Keratinocyte (primary cell): ENCODE measurements at regions not wholly inside any gene's neighbourhood (a gene's known extent, or its start where the extent isn't known, plus 50 kb on each side); places are given as distances from the start of the nearest gene placed in this dataset.

Source experiments
- DNase-seq: peaks from one replicate; pipeline ENCODE4 v3.0.0-alpha.2; 2011; ENCODE audit warnings: low read depth, missing footprints, low spot score
- FAIRE-seq: peaks from 2 replicates; lab custom pipeline; 2011; peaks lifted over from hg19 to GRCh38; lab: Jason Lieb, UNC
- H2AFZ ChIP-seq: 2 replicates; pipeline ENCODE4 v1.6.0; 2012; ENCODE audit warnings: low read length, control low read depth, inconsistent platforms; ENCODE audit not compliant: control insufficient read depth
- H3K27ac ChIP-seq: 2 replicates; pipeline ENCODE4 v1.5.1; 2011; ENCODE audit warnings: low read length; ENCODE audit not compliant: control insufficient read depth, insufficient read depth
- H3K27me3 ChIP-seq: 3 replicates; pipeline ENCODE4 v1.6.0; 2011; ENCODE audit warnings: low read length; ENCODE audit not compliant: control insufficient read depth, insufficient read depth; ENCODE audit errors: extremely low read depth
- H3K36me3 ChIP-seq, 2 experiments: 2 replicates in 1 of 2; 3 replicates in 1 of 2; pipeline ENCODE4 v1.5.1; 2011; ENCODE audit warnings: low read length in 2 of 2, mild to moderate bottlenecking in 1 of 2; ENCODE audit not compliant: control insufficient read depth in 2 of 2, insufficient read depth in 2 of 2; ENCODE audit errors: extremely low read depth in 1 of 2
- H3K4me1 ChIP-seq: 3 replicates; pipeline ENCODE4 v1.5.1; 2011; ENCODE audit warnings: low read length; ENCODE audit not compliant: control insufficient read depth, insufficient read depth; ENCODE audit errors: extremely low read depth
- H3K4me2 ChIP-seq: 3 replicates; pipeline ENCODE4 v1.6.0; 2011; ENCODE audit warnings: low read depth, low read length; ENCODE audit not compliant: control insufficient read depth, insufficient read depth; ENCODE audit errors: extremely low read depth
- H3K4me3 ChIP-seq, 3 experiments: fragments of 200-600 bp in 1 of 3; sonication (generic) in 1 of 3; 2 replicates in 2 of 3; 3 replicates in 1 of 3; pipeline ENCODE4 v1.5.1; 2011 to 2016; ENCODE audit warnings: low read length in 3 of 3, mild to moderate bottlenecking in 3 of 3, control low read depth in 2 of 3, inconsistent platforms in 1 of 3, low read depth in 1 of 3, mixed read lengths in 1 of 3, mixed run types in 1 of 3, moderate library complexity in 1 of 3; ENCODE audit not compliant: control insufficient read depth in 2 of 3, insufficient read depth in 2 of 3; ENCODE audit errors: extremely low read depth in 1 of 3
- H3K79me2 ChIP-seq: 2 replicates; pipeline ENCODE4 v1.6.0; 2012; ENCODE audit warnings: low read length; ENCODE audit not compliant: control insufficient read depth, insufficient read depth
- H3K9ac ChIP-seq: 3 replicates; pipeline ENCODE4 v1.6.0; 2011; ENCODE audit warnings: low read length; ENCODE audit not compliant: control insufficient read depth, insufficient read depth; ENCODE audit errors: extremely low read depth
- H3K9me1 ChIP-seq: 3 replicates; pipeline ENCODE4 v1.6.0; 2011; ENCODE audit warnings: low read length; ENCODE audit not compliant: control insufficient read depth, insufficient read depth; ENCODE audit errors: extremely low read depth
- H3K9me3 ChIP-seq: 2 replicates; pipeline ENCODE4 v1.5.1; 2012; ENCODE audit warnings: low read depth, low read length; ENCODE audit not compliant: control insufficient read depth
- H4K20me1 ChIP-seq: 3 replicates; pipeline ENCODE4 v1.6.0; 2011; ENCODE audit warnings: low read length; ENCODE audit not compliant: control insufficient read depth, insufficient read depth; ENCODE audit errors: extremely low read depth
- CTCF ChIP-seq, 3 experiments: IDR thresholded peaks in 1 of 3; conservative IDR thresholded peaks in 1 of 3; optimal IDR thresholded peaks in 1 of 3; 2 replicates in 2 of 3; 3 replicates in 1 of 3; pipeline versions ENCODE3 to v1.5.1; 2011; ENCODE audit warnings: low read length in 3 of 3, mild to moderate bottlenecking in 3 of 3, moderate library complexity in 2 of 3, control low read depth in 1 of 3, inconsistent platforms in 1 of 3; ENCODE audit not compliant: insufficient read depth in 2 of 3; ENCODE audit errors: extremely low read depth in 1 of 3
- EZH2 ChIP-seq: IDR thresholded peaks from one replicate; pipeline ENCODE4 v1.6.1; 2012; ENCODE audit warnings: inconsistent platforms, mild to moderate bottlenecking, low read length, moderate library complexity
- dilution Hi-C: fragments of 300-500 bp; cut with MboI; formaldehyde crosslinking; loops from one replicate; pipeline ENCODE4 v1.7.0; 2020; ENCODE audit warnings: low sequenced_read_pairs; ENCODE audit not compliant: extremely low pct_ligation_motif_present

- no peak for TF ChIP-seq EZH2
- TF ChIP-seq CTCF (optimal IDR thresholded peaks at IDR 0.05 in 1 of 3, IDR thresholded peaks at IDR 0.05 in 1 of 3, conservative IDR thresholded peaks at IDR 0.05 in 1 of 3; ENCODE audit: extremely low read depth in 1 of 3, insufficient read depth in 2 of 3, low read length in 3 of 3), result no peak
- Histone ChIP-seq H3K36me3 (no peaks in the 10 kb centered on the region), H3K4me2 (no peak overlapping the region), H3K9ac (no peak overlapping the region), H2AFZ (no peak overlapping the region), H3K9me1 (no peaks in the 10 kb centered on the region), H3K27ac (no peak overlapping the region), H3K79me2 (no peaks in the 10 kb centered on the region), H4K20me1 (no peaks in the 10 kb centered on the region), H3K4me3 (no peak overlapping the region), H3K9me3 (no peaks in the 10 kb centered on the region), H3K4me1 (no peaks in the 10 kb centered on the region), H3K27me3 (no peaks in the 10 kb centered on the region)
- FAIRE-seq, result no peak
- dilution Hi-C loops, result no loop called here
- DNase-seq, result no peak
These were observed 190.9 kb upstream of the ADGRL4 start for GRCh38 chr1:79197421-79197820.

- DNase-seq (no peak), FAIRE-seq (no peak)
- H3K9me3 ChIP-seq, result no peaks in the 10 kb centered on the region
- TF ChIP-seq EZH2 (no peak), CTCF (optimal IDR thresholded peaks at IDR 0.05 in 1 of 3, IDR thresholded peaks at IDR 0.05 in 1 of 3, conservative IDR thresholded peaks at IDR 0.05 in 1 of 3; ENCODE audit: extremely low read depth in 1 of 3, insufficient read depth in 2 of 3, low read length in 3 of 3) (no peak)
- no peaks in the 10 kb centered on the region for H3K27me3 ChIP-seq
- H3K9ac ChIP-seq, result no peak overlapping the region
- H2AFZ ChIP-seq, result no peak overlapping the region
- no peaks in the 10 kb centered on the region for H3K79me2 ChIP-seq
- H3K27ac ChIP-seq, result no peak overlapping the region
- no peak overlapping the region for H3K4me3 ChIP-seq
- no peaks in the 10 kb centered on the region for H3K36me3 ChIP-seq
- no peaks in the 10 kb centered on the region for H3K9me1 ChIP-seq
- H3K4me1 ChIP-seq, result no peaks in the 10 kb centered on the region
- dilution Hi-C loops, result no loop called here
- no peak overlapping the region for H3K4me2 ChIP-seq
- H4K20me1 ChIP-seq, result no peaks in the 10 kb centered on the region
These were observed 189.7 kb upstream of the ADGRL4 start for GRCh38 chr1:79196211-79196610.
